ENCODE measurements at regions not wholly inside any gene's neighbourhood (a gene's known extent, or its start where the extent isn't known, plus 50 kb on each side); places are given as distances from the start of the nearest gene placed in this dataset.

DNA sequence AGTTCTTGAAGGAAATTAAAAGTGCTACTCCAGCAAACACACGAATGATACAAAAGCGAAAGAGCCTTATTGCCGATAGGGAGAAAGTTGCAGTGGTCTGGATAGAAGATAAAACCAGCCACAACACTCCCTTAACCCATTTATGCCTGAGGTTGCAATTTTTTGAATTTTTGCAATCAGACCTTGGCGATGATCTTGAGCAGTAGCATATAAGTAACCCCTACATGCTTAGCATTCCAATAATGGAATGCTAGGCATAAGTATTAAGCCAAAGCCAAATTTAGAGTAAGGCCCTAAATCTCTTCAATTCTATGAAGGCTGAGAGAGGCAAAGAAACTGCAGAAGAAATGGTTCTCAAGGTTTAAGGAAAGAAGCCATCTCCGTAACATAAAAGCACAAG lies 153.5 kb downstream of the SLC28A3 start:
- DNase-seq = no peak

- no peak for DNase-seq
These were observed 150.7 kb downstream of the SLC28A3 start for GRCh38 chr9:84189904-84190303.

DNA sequence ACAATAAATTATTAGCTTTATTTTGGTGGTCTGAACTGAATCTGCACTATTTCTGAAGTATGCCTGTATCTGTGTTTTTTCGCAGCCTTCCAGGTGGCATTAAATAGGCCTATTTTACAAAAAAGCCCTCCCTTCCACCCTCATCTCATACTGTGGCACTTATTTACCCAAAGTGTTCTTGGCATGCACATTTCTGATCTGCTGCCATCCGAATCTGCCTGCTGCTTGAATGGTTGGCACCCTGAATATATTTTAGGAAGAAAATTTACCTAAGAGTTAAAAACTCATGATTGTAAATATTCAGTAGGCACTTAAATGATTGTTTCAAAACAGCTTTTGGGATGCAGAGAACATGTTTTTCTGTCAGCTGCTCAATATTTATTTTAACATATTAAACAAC lies 150.1 kb downstream of the SLC28A3 start:
- DNase-seq = no peak

DNA sequence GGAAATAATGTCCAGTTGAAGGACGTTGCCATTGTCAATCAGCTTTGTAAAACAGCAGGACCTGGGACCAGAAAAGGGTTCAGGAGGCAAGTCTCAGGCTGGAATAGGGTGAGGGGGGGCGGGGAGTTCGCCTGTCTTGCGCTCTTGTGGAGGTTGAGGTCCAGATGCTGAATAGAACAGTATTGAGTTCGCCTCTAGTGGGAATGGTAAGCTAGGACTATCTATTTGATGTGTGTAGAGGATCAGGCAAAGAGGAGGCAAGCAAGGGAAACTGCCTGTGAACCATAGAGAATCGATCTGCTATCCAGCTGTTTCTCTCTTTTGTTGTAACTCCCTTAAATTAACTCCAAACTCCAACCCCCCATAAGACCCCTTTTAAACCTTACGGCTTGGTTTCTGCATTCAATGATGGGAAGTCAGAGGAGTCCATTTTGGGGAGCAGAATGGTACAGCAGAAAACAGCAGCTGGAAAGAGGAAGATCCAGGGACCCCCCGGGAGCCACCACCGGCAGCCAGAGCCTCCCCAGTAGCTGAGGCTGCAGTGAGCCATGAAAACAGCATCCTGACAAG lies 133.7 kb downstream of the SLC28A3 start:
- DNase-seq = no peak

- DNase-seq = peak; percentile 14
These were observed 133.0 kb downstream of the SLC28A3 start for GRCh38 chr9:84207491-84207951.

- no peak for DNase-seq
These were observed 128.3 kb downstream of the SLC28A3 start for GRCh38 chr9:84212246-84212645.

GRCh38 chr9:84212982-84213381 lies 127.6 kb downstream of the SLC28A3 start:
- DNase-seq = no peak

DNA sequence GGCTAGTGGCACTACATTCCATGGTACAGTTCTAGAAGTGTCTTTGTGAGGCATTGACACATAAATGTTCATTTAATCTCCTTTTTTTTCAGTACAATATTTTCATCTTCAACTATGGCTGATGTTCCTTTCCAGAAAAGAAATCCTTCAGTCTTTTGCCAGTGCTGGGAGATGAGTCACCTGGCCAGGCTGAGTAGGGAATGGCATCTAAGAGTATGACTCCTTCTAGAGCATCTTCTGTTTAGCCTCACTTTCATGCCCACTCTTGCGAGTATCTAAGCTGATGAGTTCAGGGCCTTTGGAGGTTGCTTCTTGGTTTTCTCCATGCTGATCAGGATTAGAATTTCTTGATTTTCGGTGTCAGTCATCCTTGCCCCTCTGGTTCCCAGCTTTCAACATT lies 124.4 kb downstream of the SLC28A3 start:
- no peak for DNase-seq

DNA sequence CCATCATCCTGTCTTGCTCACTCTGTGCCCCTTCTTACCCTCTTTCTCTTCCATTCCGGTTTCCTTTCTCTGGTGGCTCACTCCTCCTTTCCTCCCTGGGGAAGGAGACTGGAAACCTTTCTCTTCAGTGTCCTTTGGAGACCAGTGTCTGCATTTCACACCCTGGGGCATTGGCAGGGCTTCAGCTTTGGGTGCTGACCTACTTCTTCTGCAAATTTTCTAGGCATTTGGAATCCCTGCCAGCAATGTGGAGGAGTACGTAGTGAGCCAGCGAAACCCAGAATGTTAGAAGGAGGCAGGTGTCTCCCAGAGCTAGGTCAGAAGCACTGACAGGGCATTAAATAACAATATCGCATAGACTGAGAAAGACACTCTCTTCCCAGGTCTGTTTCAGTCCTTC lies 122.2 kb downstream of the SLC28A3 start:
- DNase-seq = no peak

GRCh38 chr9:84224246-84224645 lies 116.3 kb downstream of the SLC28A3 start:
- no peak for DNase-seq
